Osteoblast (primary cell): ENCODE measurements at regions not wholly inside any gene's neighbourhood (a gene's known extent, or its start where the extent isn't known, plus 50 kb on each side); places are given as distances from the start of the nearest gene placed in this dataset.

Experiments used
- DNase-seq: peaks from one replicate; pipeline ENCODE4 v3.0.0; 2011; ENCODE audit warnings: low spot score, mixed read lengths; ENCODE audit not compliant: insufficient read length; ENCODE audit errors: missing footprints
- H2AFZ ChIP-seq: 2 replicates; pipeline ENCODE4 v1.6.0; 2011; ENCODE audit warnings: mild to moderate bottlenecking, low read length
- H3K27ac ChIP-seq: 2 replicates; pipeline ENCODE4 v1.5.1; 2011; ENCODE audit warnings: mild to moderate bottlenecking, low read depth, low read length, moderate library complexity
- H3K27me3 ChIP-seq: 2 replicates; pipeline ENCODE4 v1.6.0; 2012; ENCODE audit warnings: mild to moderate bottlenecking, control low read depth, inconsistent platforms, low read length, moderate library complexity; ENCODE audit not compliant: insufficient read depth
- H3K36me3 ChIP-seq: 2 replicates; pipeline ENCODE4 v1.5.1; 2011; ENCODE audit warnings: mild to moderate bottlenecking, low read length, control low read depth, moderate library complexity; ENCODE audit not compliant: insufficient read depth
- H3K4me1 ChIP-seq: 2 replicates; pipeline ENCODE4 v1.5.1; 2011; ENCODE audit warnings: mild to moderate bottlenecking, low read length, control low read depth, moderate library complexity; ENCODE audit not compliant: insufficient read depth
- H3K4me2 ChIP-seq: 2 replicates; pipeline ENCODE4 v1.6.0; 2011; ENCODE audit warnings: mild to moderate bottlenecking, low read length; ENCODE audit not compliant: insufficient read depth
- H3K4me3 ChIP-seq: fragments of 200-600 bp; sonication (generic); 3 replicates; pipeline ENCODE4 v1.5.1; 2012; ENCODE audit warnings: mild to moderate bottlenecking, low read length, inconsistent platforms; ENCODE audit not compliant: insufficient read depth
- H3K79me2 ChIP-seq: 2 replicates; pipeline ENCODE4 v1.6.0; 2012; ENCODE audit warnings: mild to moderate bottlenecking, low read length, control low read depth, inconsistent platforms; ENCODE audit not compliant: insufficient read depth
- H3K9me3 ChIP-seq: 2 replicates; pipeline ENCODE4 v1.5.1; 2011; ENCODE audit warnings: low read depth, low read length, control low read depth
- H4K20me1 ChIP-seq: 2 replicates; pipeline ENCODE4 v1.6.0; 2012; ENCODE audit warnings: mild to moderate bottlenecking, low read length, control low read depth; ENCODE audit not compliant: insufficient read depth
- CTCF ChIP-seq: IDR thresholded peaks from 2 replicates; pipeline ENCODE4 v1.5.1; 2011; ENCODE audit warnings: mild to moderate bottlenecking, low read depth, low read length, moderate library complexity; ENCODE audit errors: extremely low read depth

- H3K79me2 ChIP-seq = no peaks in the 10 kb centered on the region
- H3K4me1 ChIP-seq = no peaks in the 10 kb centered on the region
- H2AFZ ChIP-seq = no peak overlapping the region
- no peaks in the 10 kb centered on the region for H3K27me3 ChIP-seq
- peaks cover 5% of the 10 kb centered on the region for H3K9me3 ChIP-seq
- H3K4me2 ChIP-seq = no peak overlapping the region
- no peak for TF ChIP-seq CTCF
- no peak overlapping the region for H3K27ac ChIP-seq
- no peaks in the 10 kb centered on the region for H4K20me1 ChIP-seq
- H3K36me3 ChIP-seq = no peaks in the 10 kb centered on the region
- H3K4me3 ChIP-seq = no peak overlapping the region
- DNase-seq = no peak
These were observed 1233.0 kb upstream of the EYS start for GRCh38 chr6:66940003-66940402.

- Histone ChIP-seq H3K27me3 (no peaks in the 10 kb centered on the region), H3K4me2 (no peak overlapping the region), H2AFZ (no peak overlapping the region), H4K20me1 (no peaks in the 10 kb centered on the region), H3K9me3 (peaks cover 5% of the 10 kb centered on the region), H3K27ac (no peak overlapping the region), H3K36me3 (no peaks in the 10 kb centered on the region), H3K79me2 (no peaks in the 10 kb centered on the region), H3K4me1 (no peaks in the 10 kb centered on the region), H3K4me3 (no peak overlapping the region)
- no peak for TF ChIP-seq CTCF
- no peak for DNase-seq
These were observed 1230.2 kb upstream of the EYS start for GRCh38 chr6:66937180-66937579.

GRCh38 chr6:66935612-66936011 lies 1228.6 kb upstream of the EYS start:
- Histone ChIP-seq H3K4me2 (no peak overlapping the region), H4K20me1 (no peaks in the 10 kb centered on the region), H3K36me3 (no peaks in the 10 kb centered on the region), H3K4me3 (no peak overlapping the region), H2AFZ (no peak overlapping the region), H3K4me1 (no peaks in the 10 kb centered on the region), H3K79me2 (no peaks in the 10 kb centered on the region), H3K9me3 (peaks cover 5% of the 10 kb centered on the region), H3K27ac (no peak overlapping the region), H3K27me3 (no peaks in the 10 kb centered on the region)
- TF ChIP-seq CTCF = no peak
- DNase-seq = no peak

- H3K27ac ChIP-seq = no peak overlapping the region
- DNase-seq = no peak
- H3K79me2 ChIP-seq = no peaks in the 10 kb centered on the region
- H3K9me3 ChIP-seq = peaks cover 4% of the 10 kb centered on the region
- no peaks in the 10 kb centered on the region for H4K20me1 ChIP-seq
- H3K4me3 ChIP-seq = no peak overlapping the region
- no peaks in the 10 kb centered on the region for H3K4me1 ChIP-seq
- no peaks in the 10 kb centered on the region for H3K27me3 ChIP-seq
- H3K36me3 ChIP-seq = no peaks in the 10 kb centered on the region
- no peak overlapping the region for H2AFZ ChIP-seq
- H3K4me2 ChIP-seq = no peak overlapping the region
- no peak for TF ChIP-seq CTCF
These were observed 1224.8 kb upstream of the EYS start for GRCh38 chr6:66931787-66932186.
